ENCODE measurements at regions not wholly inside any gene's neighbourhood (a gene's known extent, or its start where the extent isn't known, plus 50 kb on each side); places are given as distances from the start of the nearest gene placed in this dataset.

GRCh38 chr1:186763107-186763506 is 65.6 kb upstream of the PLA2G4A start:
- no peak overlapping the region for H3K4me3 ChIP-seq (ENCODE audit: low read depth, low read length, poor library complexity, severe bottlenecking)
- ChIA-PET CTCF (no interaction called here), POLR2A (ENCODE audit: low non-redundant PET) (interaction anchor here (0.7 kb wide), 1 partner anchor 40 kb away, joined by 4 read pairs; no protein-coding TSS in a partner anchor)
- H3K36me3 ChIP-seq (ENCODE audit: insufficient read depth, low read length, poor library complexity, severe bottlenecking): no peaks in the 10 kb centered on the region
- BruUV-seq (replicated peaks): no TSS peak
- intact Hi-C loops (cut with micrococcal nuclease; ENCODE audit: unreplicated experiment): no loop called here
- H3K27ac ChIP-seq (ENCODE audit: low read depth, low read length, poor library complexity, severe bottlenecking): no peak overlapping the region
- no peak for TF ChIP-seq EZH2 (IDR thresholded peaks at IDR 0.05; ENCODE audit: borderline replicate concordance, low read depth, low read length, poor library complexity, severe bottlenecking)
- no peak for TF ChIP-seq CTCF (conservative IDR thresholded peaks at IDR 0.05; ENCODE audit: low read depth, low read length)
- no peaks in the 10 kb centered on the region for H3K4me1 ChIP-seq (ENCODE audit: insufficient read depth, low read length, poor library complexity, severe bottlenecking)
- H3K27me3 ChIP-seq (replicated peaks; ENCODE audit: insufficient read depth, low read depth, low read length, poor library complexity): no peaks in the 10 kb centered on the region
- DNase-seq (ENCODE audit: low spot score): no peak
- no peaks in the 10 kb centered on the region for H3K9me3 ChIP-seq (ENCODE audit: low read depth, low read length, poor library complexity, severe bottlenecking)

GRCh38 chr1:186762653-186763052 is 66.1 kb upstream of the PLA2G4A start:
- Histone ChIP-seq H3K9me3 (ENCODE audit: low read depth, low read length, poor library complexity, severe bottlenecking) (no peaks in the 10 kb centered on the region), H3K4me3 (ENCODE audit: low read depth, low read length, poor library complexity, severe bottlenecking) (no peak overlapping the region), H3K36me3 (ENCODE audit: insufficient read depth, low read length, poor library complexity, severe bottlenecking) (no peaks in the 10 kb centered on the region), H3K27me3 (replicated peaks; ENCODE audit: insufficient read depth, low read depth, low read length, poor library complexity) (no peaks in the 10 kb centered on the region), H3K4me1 (ENCODE audit: insufficient read depth, low read length, poor library complexity, severe bottlenecking) (no peaks in the 10 kb centered on the region), H3K27ac (ENCODE audit: low read depth, low read length, poor library complexity, severe bottlenecking) (no peak overlapping the region)
- no peak for TF ChIP-seq EZH2 (IDR thresholded peaks at IDR 0.05; ENCODE audit: borderline replicate concordance, low read depth, low read length, poor library complexity, severe bottlenecking)
- TF ChIP-seq CTCF (conservative IDR thresholded peaks at IDR 0.05; ENCODE audit: low read depth, low read length): no peak
- no TSS peak for BruUV-seq (replicated peaks)
- intact Hi-C loops (cut with micrococcal nuclease; ENCODE audit: unreplicated experiment): no loop called here
- DNase-seq (ENCODE audit: low spot score): no peak
- ChIA-PET CTCF (no interaction called here), POLR2A (ENCODE audit: low non-redundant PET) (interaction anchor here (0.7 kb wide), 1 partner anchor 41 kb away, joined by 4 read pairs; no protein-coding TSS in a partner anchor)

- DNase-seq (ENCODE audit: low spot score): no peak
- H3K9me3 ChIP-seq (ENCODE audit: low read depth, low read length, poor library complexity, severe bottlenecking): no peaks in the 10 kb centered on the region
- H3K36me3 ChIP-seq (ENCODE audit: insufficient read depth, low read length, poor library complexity, severe bottlenecking): no peaks in the 10 kb centered on the region
- H3K27ac ChIP-seq (ENCODE audit: low read depth, low read length, poor library complexity, severe bottlenecking): no peak overlapping the region
- CTCF ChIA-PET: no interaction called here
- POLR2A ChIA-PET (ENCODE audit: low non-redundant PET): no interaction called here
- intact Hi-C loops (cut with micrococcal nuclease; ENCODE audit: unreplicated experiment): no loop called here
- H3K4me1 ChIP-seq (ENCODE audit: insufficient read depth, low read length, poor library complexity, severe bottlenecking): no peaks in the 10 kb centered on the region
- TF ChIP-seq EZH2 (IDR thresholded peaks at IDR 0.05; ENCODE audit: borderline replicate concordance, low read depth, low read length, poor library complexity, severe bottlenecking) (no peak), CTCF (conservative IDR thresholded peaks at IDR 0.05; ENCODE audit: low read depth, low read length) (no peak)
- H3K27me3 ChIP-seq (replicated peaks; ENCODE audit: insufficient read depth, low read depth, low read length, poor library complexity): no peaks in the 10 kb centered on the region
- no peak overlapping the region for H3K4me3 ChIP-seq (ENCODE audit: low read depth, low read length, poor library complexity, severe bottlenecking)
- no TSS peak for BruUV-seq (replicated peaks)
These were observed 67.4 kb upstream of the PLA2G4A start for GRCh38 chr1:186761358-186761757.

Measured in A673 (cell line).